ENCODE measurements at regions not wholly inside any gene's neighbourhood (a gene's known extent, or its start where the extent isn't known, plus 50 kb on each side); places are given as distances from the start of the nearest gene placed in this dataset.
"Not testable (repeated sequence)": the region's sequence is repeated elsewhere in the genome, so short reads cannot be mapped to it uniquely, and the experiment has no call there.

DNA sequence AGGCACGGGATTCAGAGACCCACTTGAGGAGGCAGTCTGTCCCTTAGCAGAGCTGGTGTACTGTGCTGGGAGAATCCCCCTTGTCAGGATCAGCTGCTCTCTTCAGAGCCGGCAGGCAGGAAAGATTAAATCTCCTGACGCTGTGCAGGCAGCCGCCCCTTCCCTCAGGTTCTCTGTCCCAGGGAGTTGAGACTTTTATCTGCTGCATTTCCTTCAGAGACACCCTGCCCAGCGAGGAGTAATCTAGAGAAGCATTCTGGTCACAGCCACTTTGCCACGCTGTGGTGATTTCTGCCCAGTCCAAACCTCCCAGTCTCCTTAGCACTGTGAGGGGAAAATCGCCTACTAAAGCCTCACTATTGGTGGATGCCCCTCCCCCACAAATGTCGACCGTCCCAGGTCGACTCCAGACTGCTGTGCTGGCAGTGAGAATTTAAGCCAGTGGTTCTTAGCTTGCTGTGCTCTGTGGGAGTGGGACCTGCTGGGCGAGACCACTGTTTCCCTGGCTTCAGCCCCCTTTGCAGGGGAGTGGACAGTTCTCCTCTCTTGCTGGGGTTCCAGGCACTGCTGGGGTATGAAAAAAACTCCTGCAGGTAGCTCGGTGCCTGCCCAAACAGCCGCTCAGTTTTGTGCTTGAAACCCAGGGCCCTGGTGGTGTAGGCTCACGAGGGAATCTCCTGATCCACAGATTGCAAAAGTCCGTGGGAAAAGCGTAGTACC, 265.4 kb downstream of the ZWINT start:
- no peaks in the 10 kb centered on the region for H3K27me3 ChIP-seq (replicated peaks; ENCODE audit: insufficient read depth, low read length)
- no peaks in the 10 kb centered on the region for H3K36me3 ChIP-seq (replicated peaks; ENCODE audit: insufficient read depth, low read length)
- no peaks in the 10 kb centered on the region for H3K9me3 ChIP-seq (replicated peaks; ENCODE audit: insufficient read depth, low read length)
- no peak overlapping the region for H2AFZ ChIP-seq (ENCODE audit: low read length)
- H3F3A ChIP-seq (ENCODE audit: insufficient read depth, low read length): no peaks in the 10 kb centered on the region
- DNase-seq: no peak
- H3K4me1 ChIP-seq (ENCODE audit: low read length): no peaks in the 10 kb centered on the region
- H4K20me1 ChIP-seq (ENCODE audit: insufficient read depth, low read length): no peaks in the 10 kb centered on the region
- H3K4me2 ChIP-seq (ENCODE audit: low read depth, low read length): no peak overlapping the region
- TF ChIP-seq EZH2 (optimal IDR thresholded peaks at IDR 0.05; ENCODE audit: low read depth, low read length) (no peak), CTCF (IDR thresholded peaks at IDR 0.05; ENCODE audit: low read length) (no peak), EZH2phosphoT487 (IDR thresholded peaks at IDR 0.05; ENCODE audit: low read length) (no peak)
- H3K79me2 ChIP-seq (ENCODE audit: low read length): no peaks in the 10 kb centered on the region
- H3K9ac ChIP-seq (ENCODE audit: low read length): no peak overlapping the region
- H3K27ac ChIP-seq (ENCODE audit: low read length): no peak overlapping the region
- H3K4me3 ChIP-seq (ENCODE audit: low read length): no peak overlapping the region
- no peaks in the 10 kb centered on the region for H3K9me2 ChIP-seq (replicated peaks; ENCODE audit: insufficient read depth, low read length)

DNA sequence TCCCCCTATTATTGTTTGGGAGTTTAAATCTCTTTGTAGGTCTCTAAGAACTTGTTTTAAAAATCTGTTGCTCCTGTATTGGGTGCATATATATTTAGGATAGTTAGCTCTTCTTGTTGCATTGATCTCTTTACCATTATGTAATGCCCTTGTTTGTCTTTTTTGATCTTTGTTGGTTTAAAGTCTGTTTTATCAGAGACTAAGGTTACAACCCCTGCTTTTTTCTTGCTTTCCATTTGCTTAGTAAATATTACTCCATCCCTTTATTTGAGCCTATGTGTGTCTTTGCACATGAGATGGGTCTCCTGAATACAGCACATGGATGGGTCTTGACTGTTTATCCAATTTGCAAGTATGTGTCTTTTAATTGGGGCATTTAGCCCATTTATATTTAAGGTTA, 267.4 kb downstream of the ZWINT start:
- H3K36me3 ChIP-seq (replicated peaks; ENCODE audit: insufficient read depth, low read length); H2AFZ ChIP-seq (ENCODE audit: low read length); H4K20me1 ChIP-seq (ENCODE audit: insufficient read depth, low read length); H3K4me2 ChIP-seq (ENCODE audit: low read depth, low read length); H3K27me3 ChIP-seq (replicated peaks; ENCODE audit: insufficient read depth, low read length); H3K79me2 ChIP-seq (ENCODE audit: low read length); H3K9ac ChIP-seq (ENCODE audit: low read length); H3K27ac ChIP-seq (ENCODE audit: low read length); H3F3A ChIP-seq (ENCODE audit: insufficient read depth, low read length); H3K9me2 ChIP-seq (replicated peaks; ENCODE audit: insufficient read depth, low read length); H3K9me3 ChIP-seq (replicated peaks; ENCODE audit: insufficient read depth, low read length); H3K4me3 ChIP-seq (ENCODE audit: low read length); DNase-seq; H3K4me1 ChIP-seq (ENCODE audit: low read length): not testable (repeated sequence)

GRCh38 chr10:56091872-56092271, 269.2 kb downstream of the ZWINT start:
- TF ChIP-seq EZH2 (optimal IDR thresholded peaks at IDR 0.05; ENCODE audit: low read depth, low read length) (no peak), EZH2phosphoT487 (IDR thresholded peaks at IDR 0.05; ENCODE audit: low read length) (no peak), CTCF (IDR thresholded peaks at IDR 0.05; ENCODE audit: low read length) (no peak)
- no peak overlapping the region for H3K4me2 ChIP-seq (ENCODE audit: low read depth, low read length)
- no peak overlapping the region for H3K4me3 ChIP-seq (ENCODE audit: low read length)
- no peaks in the 10 kb centered on the region for H3K4me1 ChIP-seq (ENCODE audit: low read length)
- no peaks in the 10 kb centered on the region for H3K79me2 ChIP-seq (ENCODE audit: low read length)
- H3K27ac ChIP-seq (ENCODE audit: low read length): no peak overlapping the region
- no peaks in the 10 kb centered on the region for H4K20me1 ChIP-seq (ENCODE audit: insufficient read depth, low read length)
- no peaks in the 10 kb centered on the region for H3K36me3 ChIP-seq (replicated peaks; ENCODE audit: insufficient read depth, low read length)
- H3F3A ChIP-seq (ENCODE audit: insufficient read depth, low read length): no peaks in the 10 kb centered on the region
- H3K9me2 ChIP-seq (replicated peaks; ENCODE audit: insufficient read depth, low read length): no peaks in the 10 kb centered on the region
- H2AFZ ChIP-seq (ENCODE audit: low read length): no peak overlapping the region
- no peaks in the 10 kb centered on the region for H3K27me3 ChIP-seq (replicated peaks; ENCODE audit: insufficient read depth, low read length)
- no peak overlapping the region for H3K9ac ChIP-seq (ENCODE audit: low read length)
- no peak for DNase-seq
- no peaks in the 10 kb centered on the region for H3K9me3 ChIP-seq (replicated peaks; ENCODE audit: insufficient read depth, low read length)

DNA sequence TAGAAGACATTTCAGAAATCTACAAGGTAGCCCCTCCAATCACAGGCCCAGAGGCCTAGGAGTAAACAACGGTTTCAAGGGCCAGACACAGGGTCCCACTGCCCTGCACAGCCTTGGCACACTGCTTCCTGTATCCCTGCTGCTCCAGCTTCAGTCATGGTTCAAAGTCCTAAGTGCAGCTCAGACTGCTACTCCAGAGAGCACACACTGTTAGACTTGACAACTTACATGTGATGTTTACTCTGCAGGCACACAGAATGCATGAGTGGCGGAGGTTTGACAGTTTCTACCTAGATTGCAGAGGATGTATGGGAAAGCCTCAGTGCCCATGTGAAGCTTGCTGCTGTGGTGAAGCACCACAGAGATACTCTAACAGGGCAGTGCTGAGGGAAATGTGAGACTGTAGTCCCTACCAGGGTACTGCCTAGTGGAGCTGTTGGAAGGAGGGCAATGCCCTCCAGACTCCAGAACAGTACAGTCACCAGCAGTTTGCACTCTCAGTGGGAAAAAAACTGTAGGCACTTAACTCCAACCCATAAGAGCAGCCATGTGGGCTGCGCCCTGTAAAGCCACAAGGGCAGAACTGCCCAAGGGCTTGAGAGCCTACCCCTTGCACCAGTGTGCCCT, 270.0 kb downstream of the ZWINT start:
- Histone ChIP-seq H3K4me1 (ENCODE audit: low read length) (no peaks in the 10 kb centered on the region), H3K9ac (ENCODE audit: low read length) (no peak overlapping the region), H3K27ac (ENCODE audit: low read length) (no peak overlapping the region), H3F3A (ENCODE audit: insufficient read depth, low read length) (no peaks in the 10 kb centered on the region), H3K4me2 (ENCODE audit: low read depth, low read length) (no peak overlapping the region), H3K27me3 (replicated peaks; ENCODE audit: insufficient read depth, low read length) (no peaks in the 10 kb centered on the region), H3K9me3 (replicated peaks; ENCODE audit: insufficient read depth, low read length) (no peaks in the 10 kb centered on the region), H3K79me2 (ENCODE audit: low read length) (no peaks in the 10 kb centered on the region), H3K36me3 (replicated peaks; ENCODE audit: insufficient read depth, low read length) (no peaks in the 10 kb centered on the region), H4K20me1 (ENCODE audit: insufficient read depth, low read length) (no peaks in the 10 kb centered on the region), H3K4me3 (ENCODE audit: low read length) (no peak overlapping the region), H3K9me2 (replicated peaks; ENCODE audit: insufficient read depth, low read length) (no peaks in the 10 kb centered on the region), H2AFZ (ENCODE audit: low read length) (no peak overlapping the region)
- no peak for DNase-seq
- TF ChIP-seq CTCF (IDR thresholded peaks at IDR 0.05; ENCODE audit: low read length) (no peak), EZH2phosphoT487 (IDR thresholded peaks at IDR 0.05; ENCODE audit: low read length) (no peak), EZH2 (optimal IDR thresholded peaks at IDR 0.05; ENCODE audit: low read depth, low read length) (no peak)
